KMS-11 (cell line): ENCODE measurements at regions not wholly inside any gene's neighbourhood (a gene's known extent, or its start where the extent isn't known, plus 50 kb on each side); places are given as distances from the start of the nearest gene placed in this dataset.

Experiments used
- H2AFZ ChIP-seq: fragments of 200-600 bp; sonication (generic); 2 replicates; pipeline ENCODE4 v1.6.1; 2016; ENCODE audit warnings: antibody characterized with exemption, mixed run types, low read depth
- H3K27ac ChIP-seq: fragments of 200-600 bp; sonication (generic); 2 replicates; pipeline ENCODE4 v1.6.1; 2016; ENCODE audit warnings: mild to moderate bottlenecking, mixed run types
- H3K27me3 ChIP-seq: fragments of 200-600 bp; sonication (generic); 2 replicates; pipeline ENCODE4 v1.6.1; 2017; ENCODE audit warnings: mild to moderate bottlenecking, low read depth, mixed run types, moderate library complexity; ENCODE audit not compliant: insufficient read depth
- H3K36me3 ChIP-seq: fragments of 200-600 bp; sonication (generic); 2 replicates; pipeline ENCODE4 v1.6.1; 2017; ENCODE audit warnings: mild to moderate bottlenecking, mixed run types; ENCODE audit not compliant: insufficient read depth
- H3K4me1 ChIP-seq: fragments of 200-600 bp; sonication (generic); 2 replicates; pipeline ENCODE4 v1.6.1; 2016; ENCODE audit warnings: mild to moderate bottlenecking, low read depth, mixed run types; ENCODE audit not compliant: poor library complexity, severe bottlenecking
- H3K4me2 ChIP-seq: fragments of 200-600 bp; sonication (generic); 2 replicates; pipeline ENCODE4 v1.7.0; 2016; ENCODE audit warnings: mild to moderate bottlenecking, mixed run types
- H3K4me3 ChIP-seq: fragments of 200-600 bp; sonication (generic); IDR thresholded peaks from 2 replicates; pipeline ENCODE4 v1.6.1; 2017; ENCODE audit warnings: low read depth, low read length, mixed read lengths; ENCODE audit not compliant: insufficient read depth
- H3K79me2 ChIP-seq: fragments of 200-600 bp; sonication (generic); 2 replicates; pipeline ENCODE4 v1.6.1; 2016; ENCODE audit warnings: low read depth, mixed run types; ENCODE audit not compliant: insufficient read depth
- H3K9ac ChIP-seq: fragments of 200-600 bp; sonication (generic); 2 replicates; pipeline ENCODE4 v1.6.1; 2016; ENCODE audit warnings: mild to moderate bottlenecking, mixed run types
- H4K20me1 ChIP-seq: fragments of 200-600 bp; sonication (generic); 2 replicates; pipeline ENCODE4 v1.6.1; 2016; ENCODE audit warnings: mild to moderate bottlenecking, mixed run types; ENCODE audit not compliant: insufficient read depth
- TF ChIP-seq, protein P1 (sequence below): fragments of 200-600 bp; sonication (generic); conservative IDR thresholded peaks from 2 replicates; pipeline ENCODE4 v1.6.1; 2017; ENCODE audit warnings: low read depth, mild to moderate bottlenecking, antibody characterized with exemption, low read length, moderate library complexity, mixed read lengths

GRCh38 chr11:119897046-119897440 is 168.0 kb upstream of the NECTIN1 start:
- Histone ChIP-seq H3K4me1 (peaks cover 21% of the 10 kb centered on the region), H3K4me3 (no peak overlapping the region), H2AFZ (no peak overlapping the region), H4K20me1 (no peaks in the 10 kb centered on the region), H3K79me2 (no peaks in the 10 kb centered on the region), H3K4me2 (peak overlapping the region; percentile 34; the same call in 1 of the 2 replicates), H3K27me3 (no peaks in the 10 kb centered on the region), H3K9ac (no peak overlapping the region), H3K36me3 (no peaks in the 10 kb centered on the region), H3K27ac (0 out of 2 replicates have a peak overlapping the region, but pooled peaks have one; percentile 24)
- TF ChIP-seq, protein P1, sequence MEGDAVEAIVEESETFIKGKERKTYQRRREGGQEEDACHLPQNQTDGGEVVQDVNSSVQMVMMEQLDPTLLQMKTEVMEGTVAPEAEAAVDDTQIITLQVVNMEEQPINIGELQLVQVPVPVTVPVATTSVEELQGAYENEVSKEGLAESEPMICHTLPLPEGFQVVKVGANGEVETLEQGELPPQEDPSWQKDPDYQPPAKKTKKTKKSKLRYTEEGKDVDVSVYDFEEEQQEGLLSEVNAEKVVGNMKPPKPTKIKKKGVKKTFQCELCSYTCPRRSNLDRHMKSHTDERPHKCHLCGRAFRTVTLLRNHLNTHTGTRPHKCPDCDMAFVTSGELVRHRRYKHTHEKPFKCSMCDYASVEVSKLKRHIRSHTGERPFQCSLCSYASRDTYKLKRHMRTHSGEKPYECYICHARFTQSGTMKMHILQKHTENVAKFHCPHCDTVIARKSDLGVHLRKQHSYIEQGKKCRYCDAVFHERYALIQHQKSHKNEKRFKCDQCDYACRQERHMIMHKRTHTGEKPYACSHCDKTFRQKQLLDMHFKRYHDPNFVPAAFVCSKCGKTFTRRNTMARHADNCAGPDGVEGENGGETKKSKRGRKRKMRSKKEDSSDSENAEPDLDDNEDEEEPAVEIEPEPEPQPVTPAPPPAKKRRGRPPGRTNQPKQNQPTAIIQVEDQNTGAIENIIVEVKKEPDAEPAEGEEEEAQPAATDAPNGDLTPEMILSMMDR: no peak

DNA sequence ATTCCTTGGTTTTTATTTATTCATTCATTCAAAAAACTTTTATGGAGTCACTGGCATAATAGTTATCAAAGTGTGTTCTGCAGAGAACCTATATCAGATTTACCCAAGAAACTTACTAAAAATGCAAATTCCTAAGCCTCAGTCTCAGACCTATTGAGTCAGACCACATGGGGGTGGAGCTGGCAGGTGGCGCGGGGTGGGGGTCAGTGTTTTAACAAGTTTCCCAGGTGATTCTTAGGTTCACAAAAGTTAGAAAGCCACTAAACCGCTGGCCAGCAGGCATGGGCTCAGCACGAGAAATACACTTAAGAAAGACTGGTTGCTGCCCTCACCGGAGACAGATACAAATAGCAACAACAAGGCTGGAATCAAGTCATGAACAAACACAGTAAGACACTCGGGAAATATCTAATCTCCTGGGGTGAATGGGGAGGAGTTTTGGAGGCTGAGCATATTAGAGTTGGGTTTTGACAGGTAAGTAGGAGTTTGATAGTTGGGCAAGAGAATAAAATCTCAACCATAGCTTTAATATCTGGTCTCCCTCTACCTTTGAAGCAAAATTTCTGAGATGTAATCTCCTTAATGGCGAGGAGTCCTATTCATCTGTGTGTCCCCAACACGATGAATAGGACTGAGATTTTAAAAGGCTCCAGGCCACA is 167.5 kb upstream of the NECTIN1 start:
- Histone ChIP-seq H2AFZ (no peak overlapping the region), H3K79me2 (no peaks in the 10 kb centered on the region), H3K27ac (0 out of 2 replicates have a peak overlapping the region, but pooled peaks have one; percentile 24), H3K36me3 (no peaks in the 10 kb centered on the region), H3K9ac (no peak overlapping the region), H4K20me1 (no peaks in the 10 kb centered on the region), H3K27me3 (no peaks in the 10 kb centered on the region), H3K4me1 (peaks cover 21% of the 10 kb centered on the region), H3K4me3 (no peak overlapping the region), H3K4me2 (peak overlapping the region; percentile 34)
- TF ChIP-seq, protein P1: no peak

GRCh38 chr11:119895981-119896380 is 167.0 kb upstream of the NECTIN1 start:
- TF ChIP-seq, protein P1: no peak
- Histone ChIP-seq H3K27me3 (no peaks in the 10 kb centered on the region), H3K79me2 (no peaks in the 10 kb centered on the region), H3K27ac (no peak overlapping the region), H3K4me1 (peaks cover 21% of the 10 kb centered on the region), H3K4me2 (peak overlapping the region; percentile 34), H3K36me3 (no peaks in the 10 kb centered on the region), H3K9ac (no peak overlapping the region), H4K20me1 (no peaks in the 10 kb centered on the region), H3K4me3 (no peak overlapping the region), H2AFZ (no peak overlapping the region)

- Histone ChIP-seq H3K27ac (no peak overlapping the region), H3K79me2 (no peaks in the 10 kb centered on the region), H3K4me2 (no peak overlapping the region), H3K36me3 (no peaks in the 10 kb centered on the region), H4K20me1 (no peaks in the 10 kb centered on the region), H2AFZ (no peak overlapping the region), H3K9ac (no peak overlapping the region), H3K27me3 (no peaks in the 10 kb centered on the region), H3K4me3 (no peak overlapping the region), H3K4me1 (peaks cover 21% of the 10 kb centered on the region)
- TF ChIP-seq, protein P1: no peak
Observed at GRCh38 chr11:119894916-119895315, 165.9 kb upstream of the NECTIN1 start.
